ENCODE measurements at regions not wholly inside any gene's neighbourhood (a gene's known extent, or its start where the extent isn't known, plus 50 kb on each side); places are given as distances from the start of the nearest gene placed in this dataset.

- H3K36me3 Mint-ChIP-seq: no peaks in the 10 kb centered on the region
- H3K27me3 Mint-ChIP-seq: peaks cover 10% of the 10 kb centered on the region
- H3K4me1 Mint-ChIP-seq: no peaks in the 10 kb centered on the region
- H3K4me3 Mint-ChIP-seq: no peak overlapping the region
- H3K27ac Mint-ChIP-seq: no peak overlapping the region
- H3K9me3 Mint-ChIP-seq: peaks cover 13% of the 10 kb centered on the region
- DNase-seq (ENCODE audit: low spot score in 2 of 2) (no peak), ATAC-seq (ENCODE audit: low read depth) (no peak)
These were observed 100.1 kb downstream of the ATP23 start for GRCh38 chr12:58041441-58041840.

GRCh38 chr12:58044966-58045365, 103.6 kb downstream of the ATP23 start:
- H3K4me1 Mint-ChIP-seq: no peaks in the 10 kb centered on the region
- DNase-seq (ENCODE audit: low spot score in 2 of 2): no peak
- H3K9me3 Mint-ChIP-seq: peaks cover 10% of the 10 kb centered on the region
- no peaks in the 10 kb centered on the region for H3K36me3 Mint-ChIP-seq
- no peak overlapping the region for H3K27ac Mint-ChIP-seq
- peaks cover 16% of the 10 kb centered on the region for H3K27me3 Mint-ChIP-seq
- no peak for ATAC-seq (ENCODE audit: low read depth)
- no peak overlapping the region for H3K4me3 Mint-ChIP-seq

DNA sequence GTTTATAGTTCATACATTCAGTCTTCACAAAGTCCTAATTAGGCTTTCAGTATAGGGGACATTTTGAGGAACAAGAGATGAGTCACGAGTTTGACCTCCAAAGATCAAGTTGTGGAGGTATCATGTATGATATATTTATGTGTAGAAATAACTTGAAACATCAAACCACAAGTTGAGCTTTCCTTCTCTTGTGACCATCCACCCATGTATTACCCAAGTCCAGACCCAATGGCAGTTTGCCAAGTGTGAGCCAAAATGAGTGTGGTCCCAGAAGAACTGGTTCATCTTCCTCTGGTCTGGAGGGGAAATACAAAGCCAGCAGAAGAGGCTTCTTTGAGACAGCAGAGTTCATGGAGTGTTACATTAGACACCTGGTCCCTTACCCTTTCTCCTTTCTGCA, 104.9 kb downstream of the ATP23 start:
- ATAC-seq (ENCODE audit: low read depth) (no peak), DNase-seq (ENCODE audit: low spot score in 2 of 2) (no peak)
- Mint-ChIP-seq H3K27me3 (peaks cover 16% of the 10 kb centered on the region), H3K4me3 (no peak overlapping the region), H3K36me3 (no peaks in the 10 kb centered on the region), H3K9me3 (peaks cover 12% of the 10 kb centered on the region), H3K4me1 (no peaks in the 10 kb centered on the region), H3K27ac (no peak overlapping the region)

DNA sequence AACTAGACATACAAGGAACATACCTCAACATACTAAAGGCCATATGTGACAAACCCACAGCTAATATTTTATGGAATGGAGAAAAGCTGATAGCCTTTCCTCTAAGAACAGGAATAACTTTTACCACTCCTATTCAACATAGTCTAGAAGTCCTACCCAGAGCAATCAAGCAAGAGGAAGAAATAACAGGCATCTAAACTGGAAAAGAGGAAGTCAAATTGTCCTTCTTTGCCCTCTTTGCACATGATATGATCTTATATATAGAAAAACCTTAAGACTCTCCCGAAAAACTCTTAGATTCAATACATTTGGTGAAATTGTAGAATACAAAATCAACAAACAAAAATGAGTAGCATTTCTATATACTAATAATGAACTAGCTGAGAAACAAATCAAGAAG, 110.0 kb downstream of the ATP23 start:
- H3K27me3 Mint-ChIP-seq: peaks cover 6% of the 10 kb centered on the region
- DNase-seq (ENCODE audit: low spot score in 2 of 2): no peak
- H3K36me3 Mint-ChIP-seq: peaks cover 1% of the 10 kb centered on the region
- H3K27ac Mint-ChIP-seq: no peak overlapping the region
- no peak for ATAC-seq (ENCODE audit: low read depth)
- no peak overlapping the region for H3K4me3 Mint-ChIP-seq
- H3K9me3 Mint-ChIP-seq: peaks cover 12% of the 10 kb centered on the region
- H3K4me1 Mint-ChIP-seq: no peaks in the 10 kb centered on the region

DNA sequence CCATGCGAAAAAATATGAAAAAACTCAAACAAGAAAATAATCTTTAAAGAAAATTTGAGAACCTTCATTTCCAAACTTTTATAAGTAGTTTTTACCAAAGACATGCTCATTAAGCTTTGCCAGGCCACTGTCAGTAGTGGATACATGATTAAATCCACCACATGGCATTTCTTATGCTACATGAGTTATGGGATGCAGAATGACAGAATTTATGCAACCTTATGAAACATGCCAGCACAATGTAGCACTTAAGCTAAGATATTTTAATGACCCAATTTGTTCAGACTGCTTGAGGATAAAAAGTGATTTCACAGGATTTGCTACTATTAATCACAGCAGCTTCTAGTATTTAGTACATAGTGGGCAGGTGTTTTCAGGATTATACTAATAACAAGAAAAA, 123.3 kb downstream of the ATP23 start:
- no peaks in the 10 kb centered on the region for H3K9me3 Mint-ChIP-seq
- H3K27ac Mint-ChIP-seq: no peak overlapping the region
- ATAC-seq (ENCODE audit: low read depth) (no peak), DNase-seq (ENCODE audit: low spot score in 2 of 2) (no peak)
- H3K27me3 Mint-ChIP-seq: peaks cover 3% of the 10 kb centered on the region
- H3K4me1 Mint-ChIP-seq: no peaks in the 10 kb centered on the region
- H3K36me3 Mint-ChIP-seq: peaks cover 3% of the 10 kb centered on the region
- no peak overlapping the region for H3K4me3 Mint-ChIP-seq

- Mint-ChIP-seq H3K36me3 (no peaks in the 10 kb centered on the region), H3K27me3 (peaks cover 2% of the 10 kb centered on the region), H3K27ac (no peak overlapping the region), H3K4me1 (no peaks in the 10 kb centered on the region), H3K4me3 (no peak overlapping the region), H3K9me3 (no peaks in the 10 kb centered on the region)
- DNase-seq (ENCODE audit: low spot score in 2 of 2) (no peak), ATAC-seq (ENCODE audit: low read depth) (no peak)
These were observed 124.9 kb downstream of the ATP23 start for GRCh38 chr12:58066296-58066695.

GRCh38 chr12:58067610-58068387, 126.4 kb downstream of the ATP23 start:
- H3K4me1 Mint-ChIP-seq: no peaks in the 10 kb centered on the region
- no peaks in the 10 kb centered on the region for H3K36me3 Mint-ChIP-seq
- H3K9me3 Mint-ChIP-seq: no peaks in the 10 kb centered on the region
- no peak overlapping the region for H3K27ac Mint-ChIP-seq
- peaks cover 2% of the 10 kb centered on the region for H3K27me3 Mint-ChIP-seq
- DNase-seq (ENCODE audit: low spot score in 2 of 2): no peak
- no peak overlapping the region for H3K4me3 Mint-ChIP-seq
- ATAC-seq (ENCODE audit: low read depth): no peak

- DNase-seq (ENCODE audit: low spot score in 2 of 2): no peak
- no peaks in the 10 kb centered on the region for H3K4me1 Mint-ChIP-seq
- no peaks in the 10 kb centered on the region for H3K27me3 Mint-ChIP-seq
- no peaks in the 10 kb centered on the region for H3K9me3 Mint-ChIP-seq
- H3K27ac Mint-ChIP-seq: no peak overlapping the region
- no peaks in the 10 kb centered on the region for H3K36me3 Mint-ChIP-seq
- no peak for ATAC-seq (ENCODE audit: low read depth)
- no peak overlapping the region for H3K4me3 Mint-ChIP-seq
These were observed 127.3 kb downstream of the ATP23 start for GRCh38 chr12:58068706-58069105.

DNA sequence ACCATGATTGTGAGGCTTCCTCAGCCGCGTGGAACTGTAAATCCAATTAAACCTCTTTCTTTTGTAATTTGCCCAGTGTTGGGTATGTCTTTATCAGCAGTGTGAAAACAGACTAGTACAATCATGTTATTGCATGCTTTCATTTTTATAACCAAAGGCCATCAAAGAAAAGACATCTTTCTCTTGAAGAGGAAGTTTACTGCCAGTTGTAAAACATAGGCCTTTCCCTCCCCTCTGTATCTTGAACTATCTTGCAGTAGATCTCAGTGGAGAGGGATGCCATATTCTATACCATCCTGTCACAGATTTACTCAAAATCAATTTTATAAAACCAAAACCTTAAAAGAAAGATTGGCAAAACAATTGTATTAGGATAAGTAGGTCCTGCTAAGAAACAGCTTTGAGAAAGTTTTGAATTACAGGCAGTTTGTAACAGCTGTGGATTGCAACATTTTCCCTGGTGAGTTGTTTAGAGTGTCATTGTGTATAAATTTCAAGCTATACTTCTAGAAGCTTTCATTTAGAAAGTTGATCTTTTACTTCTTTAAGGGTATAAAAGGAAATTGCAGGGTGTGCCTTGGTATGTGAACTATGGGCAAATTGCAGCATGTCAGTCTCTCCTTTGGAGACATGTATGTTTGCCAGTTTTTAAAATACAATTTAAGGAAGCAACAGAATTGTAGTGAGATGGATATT, 128.0 kb downstream of the ATP23 start:
- Mint-ChIP-seq H3K36me3 (no peaks in the 10 kb centered on the region), H3K27me3 (no peaks in the 10 kb centered on the region), H3K9me3 (peaks cover 1% of the 10 kb centered on the region), H3K4me3 (no peak overlapping the region), H3K4me1 (no peaks in the 10 kb centered on the region), H3K27ac (no peak overlapping the region)
- ATAC-seq (ENCODE audit: low read depth) (no peak), DNase-seq (ENCODE audit: low spot score in 2 of 2) (no peak)

DNA sequence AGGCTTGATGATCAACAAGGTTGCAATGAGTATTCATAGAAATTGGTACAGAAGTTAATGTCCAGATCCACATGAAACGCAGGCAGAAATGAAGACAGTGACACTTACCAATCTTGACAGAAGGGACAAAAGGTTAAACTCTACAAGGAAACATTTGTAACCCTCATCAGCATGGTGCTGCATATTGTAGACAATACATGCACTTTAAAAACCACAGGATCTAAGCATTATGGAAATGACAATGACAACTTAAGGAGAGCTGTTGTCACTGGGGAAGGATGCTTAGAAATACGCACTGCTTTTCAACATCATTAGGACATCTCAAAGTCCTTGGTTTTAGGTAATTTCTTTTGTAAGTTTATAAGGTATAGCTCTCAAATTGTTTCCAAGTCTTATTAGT, 130.6 kb downstream of the ATP23 start:
- Mint-ChIP-seq H3K4me1 (no peaks in the 10 kb centered on the region), H3K36me3 (no peaks in the 10 kb centered on the region), H3K27ac (no peak overlapping the region), H3K27me3 (peaks cover 1% of the 10 kb centered on the region), H3K9me3 (peaks cover 1% of the 10 kb centered on the region), H3K4me3 (no peak overlapping the region)
- ATAC-seq (ENCODE audit: low read depth) (no peak), DNase-seq (ENCODE audit: low spot score in 2 of 2) (no peak)

DNA sequence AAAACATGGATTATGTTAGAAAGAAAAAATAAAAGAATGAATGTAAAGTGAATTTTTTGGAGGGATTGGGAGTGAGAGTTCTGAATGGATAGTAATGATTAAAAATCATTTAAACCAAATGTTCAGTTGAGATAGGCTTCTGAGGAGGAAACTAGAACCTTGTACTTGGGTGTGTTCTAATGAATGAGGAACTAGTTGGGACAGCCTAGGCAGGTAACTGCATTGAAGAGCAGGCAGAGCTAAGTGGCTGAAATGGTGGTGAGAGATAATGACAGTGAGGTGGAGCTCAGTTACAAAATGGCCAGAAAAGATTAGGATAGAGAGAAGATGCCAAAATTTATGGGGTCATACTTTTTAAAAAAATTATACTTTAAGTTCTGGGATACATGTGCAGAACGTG, 132.9 kb downstream of the ATP23 start:
- Mint-ChIP-seq H3K4me3 (no peak overlapping the region), H3K4me1 (no peaks in the 10 kb centered on the region), H3K9me3 (peaks cover 1% of the 10 kb centered on the region), H3K27me3 (peaks cover 1% of the 10 kb centered on the region), H3K36me3 (no peaks in the 10 kb centered on the region), H3K27ac (no peak overlapping the region)
- ATAC-seq (ENCODE audit: low read depth) (no peak), DNase-seq (ENCODE audit: low spot score in 2 of 2) (no peak)

DNA sequence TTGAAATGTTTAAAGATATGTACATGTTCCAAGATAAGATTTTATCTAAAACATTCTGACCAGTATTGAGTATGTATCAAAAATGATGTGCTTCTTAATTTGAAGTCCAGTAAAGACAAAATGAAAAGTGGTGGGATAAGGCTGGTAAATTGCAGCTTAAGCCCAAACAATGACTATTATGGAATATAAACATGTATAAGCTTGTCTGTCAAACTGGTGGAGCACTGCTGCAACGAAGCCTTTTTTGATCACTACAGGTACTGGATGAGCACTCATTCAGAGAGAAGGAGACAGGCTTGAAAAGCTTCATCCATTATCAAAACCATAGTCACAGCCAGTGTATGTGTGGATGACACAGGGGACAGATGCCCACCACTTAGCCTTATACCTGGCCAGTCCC, 138.4 kb downstream of the ATP23 start:
- Mint-ChIP-seq H3K4me1 (no peaks in the 10 kb centered on the region), H3K27me3 (peaks cover 9% of the 10 kb centered on the region), H3K4me3 (no peak overlapping the region), H3K27ac (no peak overlapping the region), H3K36me3 (no peaks in the 10 kb centered on the region), H3K9me3 (no peaks in the 10 kb centered on the region)
- ATAC-seq (ENCODE audit: low read depth) (no peak), DNase-seq (ENCODE audit: low spot score in 2 of 2) (no peak)

- Mint-ChIP-seq H3K4me3 (no peak overlapping the region), H3K9me3 (no peaks in the 10 kb centered on the region), H3K27me3 (peaks cover 9% of the 10 kb centered on the region), H3K36me3 (no peaks in the 10 kb centered on the region), H3K27ac (no peak overlapping the region), H3K4me1 (no peaks in the 10 kb centered on the region)
- no peak for DNase-seq (ENCODE audit: low spot score in 2 of 2)
- ATAC-seq (ENCODE audit: low read depth): no peak
These were observed 140.1 kb downstream of the ATP23 start for GRCh38 chr12:58081488-58081887.

DNA sequence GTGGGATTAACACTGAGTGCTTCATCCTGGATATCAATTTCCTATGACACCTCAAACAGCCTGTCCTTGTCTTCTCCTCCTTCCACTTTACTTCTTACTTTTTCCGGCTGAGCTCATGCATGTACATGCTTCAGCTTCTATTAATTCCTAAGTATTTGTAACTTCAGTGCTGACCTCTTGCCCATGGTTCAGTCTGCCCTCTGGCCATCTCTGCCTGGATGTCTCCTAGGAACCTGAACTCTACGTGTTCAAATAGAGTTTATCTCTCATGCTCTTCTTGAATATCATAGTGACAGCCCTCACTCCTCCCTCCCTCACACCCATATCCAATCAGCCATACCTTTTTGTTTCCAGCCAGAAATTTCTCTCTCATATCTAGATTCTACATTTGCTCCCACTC, 141.6 kb downstream of the ATP23 start:
- H3K36me3 Mint-ChIP-seq: no peaks in the 10 kb centered on the region
- no peak overlapping the region for H3K27ac Mint-ChIP-seq
- DNase-seq (ENCODE audit: low spot score in 2 of 2) (no peak), ATAC-seq (ENCODE audit: low read depth) (no peak)
- H3K4me3 Mint-ChIP-seq: no peak overlapping the region
- H3K9me3 Mint-ChIP-seq: no peaks in the 10 kb centered on the region
- H3K27me3 Mint-ChIP-seq: peaks cover 10% of the 10 kb centered on the region
- no peaks in the 10 kb centered on the region for H3K4me1 Mint-ChIP-seq

DNA sequence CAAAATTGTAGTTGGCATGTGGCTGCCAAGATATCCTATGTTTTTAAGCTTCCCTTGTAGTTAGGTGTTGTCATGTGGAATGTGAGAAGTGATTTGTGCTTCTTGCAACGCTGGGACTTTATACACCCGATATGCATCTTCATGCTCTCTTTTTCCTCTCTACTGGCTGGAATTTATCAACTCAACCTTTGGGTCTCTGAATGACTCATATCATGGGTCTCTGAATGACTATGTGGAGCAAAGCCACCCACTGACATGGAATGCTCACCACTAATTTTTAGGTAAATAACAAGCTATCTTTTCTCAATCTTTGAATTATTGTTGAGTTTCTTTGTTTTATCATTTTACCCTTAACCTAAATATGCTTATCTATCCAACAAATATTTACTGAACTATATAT, 144.6 kb downstream of the ATP23 start:
- H3K4me3 Mint-ChIP-seq: no peak overlapping the region
- H3K27me3 Mint-ChIP-seq: peaks cover 12% of the 10 kb centered on the region
- no peaks in the 10 kb centered on the region for H3K36me3 Mint-ChIP-seq
- DNase-seq (ENCODE audit: low spot score in 2 of 2): no peak
- H3K27ac Mint-ChIP-seq: no peak overlapping the region
- no peaks in the 10 kb centered on the region for H3K9me3 Mint-ChIP-seq
- ATAC-seq (ENCODE audit: low read depth): no peak
- no peaks in the 10 kb centered on the region for H3K4me1 Mint-ChIP-seq
